Suppressor macrophage (primary cell): ENCODE measurements at regions not wholly inside any gene's neighbourhood (a gene's known extent, or its start where the extent isn't known, plus 50 kb on each side); places are given as distances from the start of the nearest gene placed in this dataset.

Experiments
- DNase-seq, 4 experiments: peaks; one replicate each; pipeline ENCODE4 v3.0.0-alpha.2; 2020 to 2022

GRCh38 chr2:103814016-103814415, 1039.9 kb upstream of the POU3F3 start:
- DNase-seq, result no peak

GRCh38 chr2:103815731-103816130, 1038.2 kb upstream of the POU3F3 start:
- no peak for DNase-seq

- DNase-seq, result no peak
Measured at GRCh38 chr2:103817746-103818145, 1036.2 kb upstream of the POU3F3 start.

GRCh38 chr2:103818176-103818575, 1035.7 kb upstream of the POU3F3 start:
- no peak for DNase-seq

- DNase-seq, result no peak
Measured at GRCh38 chr2:103819599-103819998, 1034.3 kb upstream of the POU3F3 start.

DNA sequence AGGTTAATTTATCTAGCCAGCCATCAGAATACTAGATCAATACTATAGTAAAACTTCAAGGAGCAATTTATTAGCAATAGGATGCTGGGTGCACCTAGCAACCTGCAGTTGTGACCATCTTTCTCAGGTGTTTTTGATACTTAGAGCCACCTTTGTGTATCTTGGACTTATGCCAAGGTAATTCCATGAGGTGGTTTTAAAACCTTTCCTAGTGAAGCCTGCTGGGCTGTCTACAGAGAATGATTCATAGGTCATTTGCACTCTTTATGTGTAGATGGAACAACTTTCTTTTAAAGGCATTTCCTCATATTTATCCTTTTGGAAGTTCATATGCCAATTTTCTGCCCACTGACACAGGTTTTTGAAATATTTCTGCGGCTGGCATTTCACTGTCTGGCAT, 1030.1 kb upstream of the POU3F3 start:
- DNase-seq, result no peak

- DNase-seq, result no peak
Measured at GRCh38 chr2:103847276-103847675, 1006.6 kb upstream of the POU3F3 start.

GRCh38 chr2:103859238-103859637, 994.7 kb upstream of the POU3F3 start:
- DNase-seq, result no peak

DNA sequence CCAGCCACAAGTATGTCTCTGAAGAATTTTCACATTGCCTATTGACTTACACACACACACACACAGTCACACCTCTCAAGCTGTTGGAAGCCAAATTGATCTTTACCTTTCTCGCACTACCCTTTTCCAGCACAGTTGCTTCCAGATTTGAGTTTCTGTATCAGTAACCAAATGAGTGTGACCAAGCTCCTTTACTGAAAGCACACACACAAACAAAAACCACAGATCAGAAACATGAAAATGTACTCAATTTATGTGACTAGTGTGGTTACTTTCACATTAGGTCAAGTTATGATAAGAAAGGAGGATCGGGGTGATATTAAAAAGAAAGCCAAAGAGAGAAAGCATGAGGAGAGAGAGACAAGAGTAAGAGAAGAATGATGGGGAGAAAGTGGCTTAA, 993.9 kb upstream of the POU3F3 start:
- no peak for DNase-seq

DNA sequence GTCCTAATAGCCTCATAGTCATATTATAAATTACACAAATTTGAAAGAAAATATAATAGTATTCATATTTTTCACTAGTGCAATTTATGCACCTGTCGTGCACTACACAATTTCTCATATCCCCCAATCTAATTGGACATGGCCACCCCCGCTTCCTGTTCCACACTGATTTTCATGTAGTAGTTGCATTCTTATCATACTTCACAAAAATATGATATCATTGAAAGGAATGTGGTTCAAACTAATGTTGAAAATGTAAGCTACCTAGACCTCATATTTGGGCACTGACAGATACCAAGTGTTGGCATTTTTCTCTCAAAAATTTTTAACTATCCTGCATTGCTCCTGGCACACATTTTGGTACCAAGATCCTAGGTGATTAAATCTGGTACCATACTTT, 985.5 kb upstream of the POU3F3 start:
- no peak for DNase-seq

DNA sequence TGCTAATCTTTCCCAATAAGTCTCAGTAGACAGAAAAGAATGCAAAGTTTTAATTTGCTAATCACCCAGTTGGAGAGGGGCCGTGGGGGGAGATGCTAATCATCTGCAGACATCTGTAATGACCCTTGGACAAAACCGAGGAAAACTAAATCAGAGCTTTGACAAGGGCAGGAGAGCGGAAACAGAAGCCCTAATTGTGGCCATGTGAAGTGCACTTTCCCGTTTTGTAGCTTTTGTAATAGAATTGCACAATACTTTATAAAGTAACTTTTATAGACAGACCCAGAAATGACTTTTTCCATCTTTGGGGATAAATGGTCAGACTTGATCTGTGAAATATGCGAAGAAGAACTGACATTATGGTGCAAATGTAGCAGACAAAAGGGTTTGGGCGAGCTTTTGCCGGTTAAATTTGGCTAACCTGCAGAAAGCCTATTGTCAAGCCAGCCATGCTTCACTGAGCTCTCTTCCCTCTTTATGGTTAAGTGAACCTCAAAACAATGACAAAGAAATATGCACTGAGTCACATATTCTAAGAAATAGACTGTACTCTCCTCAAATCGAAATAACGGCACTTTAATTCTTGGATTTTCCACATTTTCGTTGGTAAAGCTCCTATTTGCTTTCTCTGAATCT, 980.1 kb upstream of the POU3F3 start:
- no peak for DNase-seq

- DNase-seq, result no peak
Measured at GRCh38 chr2:103875131-103875530, 978.8 kb upstream of the POU3F3 start.

DNA sequence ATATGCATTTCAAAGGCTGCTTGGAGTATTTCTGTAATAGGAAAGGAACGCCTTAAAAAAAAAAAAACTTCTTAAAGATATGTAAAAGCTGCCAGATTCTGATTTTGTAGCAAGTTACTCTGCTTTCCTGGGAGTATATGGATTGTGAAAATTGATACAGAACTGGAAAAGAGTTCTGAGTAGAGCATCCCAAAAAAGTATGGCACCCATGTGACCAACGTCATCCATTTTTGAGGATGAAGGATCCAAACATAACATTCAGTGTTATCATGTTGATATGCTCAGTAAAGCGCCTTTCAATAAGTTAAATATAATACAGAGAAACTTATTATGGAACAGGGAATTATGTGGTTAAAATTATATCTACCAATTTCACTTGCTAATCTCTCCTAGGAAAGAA, 978.4 kb upstream of the POU3F3 start:
- DNase-seq, result no peak

- DNase-seq, result no peak
Measured at GRCh38 chr2:103876611-103877010, 977.3 kb upstream of the POU3F3 start.

DNA sequence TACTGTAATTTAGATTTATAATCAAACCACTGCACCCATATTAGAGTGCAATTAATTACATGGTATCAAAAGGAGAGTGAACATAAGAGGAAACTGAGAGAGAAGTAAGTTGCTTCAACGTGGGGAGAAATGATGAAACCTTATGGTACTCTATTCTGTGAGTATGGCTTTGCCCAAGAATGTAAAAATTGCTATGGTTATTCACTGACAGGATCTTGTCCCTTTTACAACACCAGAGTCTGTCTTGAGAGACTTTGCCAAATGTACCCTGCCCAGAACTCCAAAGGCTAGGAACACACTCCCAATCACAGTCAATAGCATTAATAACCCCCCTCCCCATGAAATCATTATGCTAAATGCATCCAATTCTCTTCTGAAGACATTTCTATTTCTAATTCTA, 974.8 kb upstream of the POU3F3 start:
- DNase-seq, result no peak

GRCh38 chr2:103880081-103880834, 973.7 kb upstream of the POU3F3 start:
- no peak for DNase-seq

GRCh38 chr2:103887625-103888024, 966.3 kb upstream of the POU3F3 start:
- DNase-seq, result no peak

DNA sequence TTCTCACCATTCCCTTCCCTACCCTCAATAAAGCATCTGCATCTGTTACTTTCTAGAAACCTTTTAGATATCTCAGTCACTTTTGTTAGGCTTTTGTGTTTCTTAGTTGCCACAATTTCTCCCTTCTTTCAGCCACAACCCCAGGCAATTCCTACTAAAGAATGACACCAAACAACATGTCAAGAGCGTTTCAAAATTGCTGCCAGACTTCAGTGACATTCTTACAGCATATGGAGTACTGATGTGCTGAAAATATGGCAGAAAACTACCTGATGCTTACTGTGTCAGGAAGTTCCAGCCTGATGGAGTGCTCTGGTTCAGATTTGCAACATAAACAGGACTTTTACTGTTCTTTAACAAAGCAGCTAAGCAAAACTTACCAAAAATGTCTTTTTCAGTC, 957.7 kb upstream of the POU3F3 start:
- no peak for DNase-seq

DNA sequence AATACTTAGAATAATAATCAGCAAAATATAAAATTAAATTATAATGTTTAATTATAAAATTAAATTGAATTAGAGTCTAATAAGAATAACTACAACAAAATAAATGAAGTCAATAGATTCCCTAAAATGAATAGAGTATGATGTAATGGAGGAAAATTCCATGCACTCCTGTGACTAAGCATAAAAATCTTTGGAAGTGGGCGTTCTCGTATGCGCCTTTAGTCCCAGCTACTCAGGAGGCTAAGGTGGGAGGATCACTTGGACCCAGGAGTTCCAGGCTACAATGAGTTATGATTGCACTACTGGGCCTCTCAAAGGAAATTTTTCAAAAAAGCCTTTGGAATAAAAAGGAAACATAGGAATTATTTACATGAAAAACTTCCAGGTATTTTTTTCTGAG, 955.4 kb upstream of the POU3F3 start:
- DNase-seq, result no peak

DNA sequence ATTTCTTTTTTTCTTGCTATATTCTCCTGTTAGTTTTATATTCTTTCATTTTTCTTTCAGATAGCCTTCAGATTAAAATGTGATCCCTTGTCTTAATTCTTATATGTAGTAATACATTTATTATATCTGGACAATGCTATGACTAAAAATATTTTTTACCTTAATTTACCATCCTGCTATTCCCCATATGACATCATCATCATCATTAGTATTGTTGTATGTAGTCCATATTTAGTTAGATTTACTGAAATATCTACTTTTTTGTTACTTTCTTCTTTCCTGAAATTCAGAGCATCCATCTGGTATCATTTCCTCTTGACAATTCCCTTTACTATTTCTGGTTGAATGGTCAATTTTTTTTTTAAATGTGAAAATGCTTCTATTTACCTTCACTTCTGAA, 951.6 kb upstream of the POU3F3 start:
- DNase-seq, result no peak

DNA sequence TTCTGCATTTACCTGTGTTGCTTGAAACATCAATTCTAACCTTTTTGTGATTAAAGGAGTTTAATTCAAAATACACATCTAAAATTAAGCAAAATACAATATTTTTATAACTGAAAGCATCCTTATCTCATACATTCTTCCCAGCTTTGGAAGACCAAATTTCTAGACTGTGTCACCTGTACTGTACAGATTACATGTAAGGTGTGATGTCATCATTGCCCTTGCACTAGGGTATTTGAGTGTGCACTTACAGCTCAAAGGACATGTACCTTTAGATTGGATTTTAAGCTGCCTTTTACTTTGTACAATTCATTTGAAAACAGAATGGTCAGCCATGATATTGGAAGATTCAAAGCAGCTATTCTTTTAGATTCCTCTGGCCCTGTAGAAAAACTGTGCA, 932.8 kb upstream of the POU3F3 start:
- no peak for DNase-seq

- DNase-seq, result no peak
Measured at GRCh38 chr2:103942199-103942598, 911.7 kb upstream of the POU3F3 start.

DNA sequence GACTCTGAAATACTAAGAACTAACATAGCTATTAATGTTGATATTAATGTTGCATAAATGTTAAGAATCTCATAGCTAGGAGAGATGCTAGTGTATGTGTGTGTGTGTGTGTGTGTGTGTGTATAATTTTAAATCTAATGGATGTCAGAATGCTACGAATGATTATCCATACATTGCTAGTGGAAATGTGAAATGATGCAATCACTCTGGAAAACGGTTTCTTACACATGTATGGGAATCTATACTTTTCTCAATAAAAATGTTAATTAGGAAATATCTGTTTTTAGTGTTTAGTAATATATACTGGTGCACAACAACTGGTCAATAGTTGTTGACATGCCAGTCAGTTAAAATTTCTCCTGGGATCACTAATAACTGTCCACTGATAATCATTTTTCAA, 908.8 kb upstream of the POU3F3 start:
- no peak for DNase-seq
